Activated T-cell treated with anti-CD3 and anti-CD28 coated beads, Interleukin-2, amount 50 U/mL, for 72 hours (primary cell): ENCODE measurements at regions not wholly inside any gene's neighbourhood (a gene's known extent, or its start where the extent isn't known, plus 50 kb on each side); places are given as distances from the start of the nearest gene placed in this dataset.
"Not testable (repeated sequence)": the region's sequence is repeated elsewhere in the genome, so short reads cannot be mapped to it uniquely, and the experiment has no call there.

Experiments used
- ATAC-seq, 2 donors: fragments of 150-1000 bp; cut with Tn5 transposase; replicated peaks in 1 of 2; 2 replicates each; pipeline ENCODE4 v1.10.0; 2021; ENCODE audit warnings: moderate library complexity in 2 of 2, mild to moderate bottlenecking in 1 of 2
- DNase-seq, 2 donors: peaks; one replicate each; pipeline ENCODE4 v3.0.0; 2021 to 2022; ENCODE audit warnings: mixed read lengths in 1 of 2
- H3K27ac Mint-ChIP-seq: one replicate; pipeline ENCODE4 v1.8.0; 2022; ENCODE audit warnings: mild to moderate bottlenecking, moderate library complexity, mixed read lengths
- H3K27me3 Mint-ChIP-seq: one replicate; pipeline ENCODE4 v1.8.0; 2022; ENCODE audit warnings: low read depth, mixed read lengths
- H3K36me3 Mint-ChIP-seq, 2 donors: one replicate each; pipeline ENCODE4 v1.8.0; 2022; ENCODE audit warnings: mixed read lengths in 2 of 2, mild to moderate bottlenecking in 1 of 2; ENCODE audit not compliant: insufficient read depth in 2 of 2
- H3K4me1 Mint-ChIP-seq: one replicate; pipeline ENCODE4 v1.8.0; 2022; ENCODE audit warnings: low read depth, mixed read lengths
- H3K4me3 Mint-ChIP-seq, 2 donors: one replicate each; pipeline ENCODE4 v1.8.0; 2022; ENCODE audit warnings: mild to moderate bottlenecking in 2 of 2, mixed read lengths in 2 of 2, moderate library complexity in 2 of 2
- H3K9me3 Mint-ChIP-seq, 2 donors: one replicate each; pipeline ENCODE4 v1.8.0; 2022; ENCODE audit warnings: mixed read lengths in 2 of 2

- not testable (repeated sequence) for H3K9me3 Mint-ChIP-seq, H3K4me1 Mint-ChIP-seq, H3K27me3 Mint-ChIP-seq, ATAC-seq, H3K36me3 Mint-ChIP-seq, H3K4me3 Mint-ChIP-seq, H3K27ac Mint-ChIP-seq, DNase-seq
Observed at GRCh38 chr14:105641951-105642350, 115.6 kb downstream of the TMEM121 start.

- H3K27ac Mint-ChIP-seq, H3K4me1 Mint-ChIP-seq, DNase-seq, ATAC-seq, H3K4me3 Mint-ChIP-seq, H3K9me3 Mint-ChIP-seq, H3K27me3 Mint-ChIP-seq, H3K36me3 Mint-ChIP-seq: not testable (repeated sequence)
Observed at GRCh38 chr14:105642486-105642885, 116.1 kb downstream of the TMEM121 start.

- H3K36me3 Mint-ChIP-seq, ATAC-seq, H3K4me3 Mint-ChIP-seq, H3K9me3 Mint-ChIP-seq, H3K27ac Mint-ChIP-seq, DNase-seq, H3K27me3 Mint-ChIP-seq, H3K4me1 Mint-ChIP-seq: not testable (repeated sequence)
Observed at GRCh38 chr14:105643406-105644052, 117.1 kb downstream of the TMEM121 start.

- H3K27ac Mint-ChIP-seq, H3K36me3 Mint-ChIP-seq, H3K27me3 Mint-ChIP-seq, H3K9me3 Mint-ChIP-seq, ATAC-seq, DNase-seq, H3K4me3 Mint-ChIP-seq, H3K4me1 Mint-ChIP-seq: not testable (repeated sequence)
Observed at GRCh38 chr14:105644053-105644435, 117.7 kb downstream of the TMEM121 start.

GRCh38 chr14:105644457-105644856, 118.1 kb downstream of the TMEM121 start:
- H3K27ac Mint-ChIP-seq, H3K4me1 Mint-ChIP-seq, ATAC-seq, DNase-seq, H3K4me3 Mint-ChIP-seq, H3K36me3 Mint-ChIP-seq, H3K27me3 Mint-ChIP-seq, H3K9me3 Mint-ChIP-seq: not testable (repeated sequence)

GRCh38 chr14:105644891-105645290, 118.5 kb downstream of the TMEM121 start:
- H3K27me3 Mint-ChIP-seq, H3K4me3 Mint-ChIP-seq, H3K9me3 Mint-ChIP-seq, H3K36me3 Mint-ChIP-seq, DNase-seq, ATAC-seq, H3K4me1 Mint-ChIP-seq, H3K27ac Mint-ChIP-seq: not testable (repeated sequence)

GRCh38 chr14:105645389-105645788, 119.0 kb downstream of the TMEM121 start:
- not testable (repeated sequence) for H3K27ac Mint-ChIP-seq, H3K4me1 Mint-ChIP-seq, H3K36me3 Mint-ChIP-seq, H3K4me3 Mint-ChIP-seq, DNase-seq, H3K27me3 Mint-ChIP-seq, ATAC-seq, H3K9me3 Mint-ChIP-seq

- Mint-ChIP-seq H3K27me3 (no peaks in the 10 kb centered on the region), H3K4me3 (no peak overlapping the region), H3K9me3 (no peaks in the 10 kb centered on the region), H3K4me1 (no peaks in the 10 kb centered on the region), H3K27ac (no peak overlapping the region), H3K36me3 (no peaks in the 10 kb centered on the region)
- DNase-seq (no peak), ATAC-seq (no peak)
Observed at GRCh38 chr14:105646175-105646574, 119.8 kb downstream of the TMEM121 start.

GRCh38 chr14:105646711-105647281, 120.4 kb downstream of the TMEM121 start:
- not testable (repeated sequence) for H3K27me3 Mint-ChIP-seq, H3K36me3 Mint-ChIP-seq, H3K9me3 Mint-ChIP-seq, H3K4me3 Mint-ChIP-seq, H3K4me1 Mint-ChIP-seq, ATAC-seq, DNase-seq, H3K27ac Mint-ChIP-seq

GRCh38 chr14:105647426-105647783, 121.0 kb downstream of the TMEM121 start:
- H3K27me3 Mint-ChIP-seq, DNase-seq, H3K9me3 Mint-ChIP-seq: not testable (repeated sequence)

GRCh38 chr14:105647784-105648608, 121.6 kb downstream of the TMEM121 start:
- Mint-ChIP-seq H3K4me3 (no peak overlapping the region), H3K27ac (no peak overlapping the region), H3K27me3 (no peaks in the 10 kb centered on the region)

More at GRCh38 chr14:105647426-105647783, 121.0 kb downstream of the TMEM121 start:
- not testable (repeated sequence) for H3K36me3 Mint-ChIP-seq, ATAC-seq, H3K4me3 Mint-ChIP-seq, H3K4me1 Mint-ChIP-seq, H3K27ac Mint-ChIP-seq

GRCh38 chr14:105648609-105649535, 122.5 kb downstream of the TMEM121 start:
- not testable (repeated sequence) for H3K4me3 Mint-ChIP-seq, H3K36me3 Mint-ChIP-seq, H3K4me1 Mint-ChIP-seq, H3K9me3 Mint-ChIP-seq, H3K27me3 Mint-ChIP-seq, H3K27ac Mint-ChIP-seq, ATAC-seq, DNase-seq

More at GRCh38 chr14:105647784-105648608, 121.6 kb downstream of the TMEM121 start:
- Mint-ChIP-seq H3K9me3 (no peaks in the 10 kb centered on the region), H3K36me3 (no peaks in the 10 kb centered on the region), H3K4me1 (no peaks in the 10 kb centered on the region)
- no peak for ATAC-seq
- DNase-seq: no peak

GRCh38 chr14:105652317-105652716, 125.9 kb downstream of the TMEM121 start:
- not testable (repeated sequence) for H3K4me1 Mint-ChIP-seq, DNase-seq, H3K4me3 Mint-ChIP-seq, H3K27ac Mint-ChIP-seq, H3K36me3 Mint-ChIP-seq, H3K27me3 Mint-ChIP-seq, H3K9me3 Mint-ChIP-seq, ATAC-seq
